ENCODE measurements at regions not wholly inside any gene's neighbourhood (a gene's known extent, or its start where the extent isn't known, plus 50 kb on each side); places are given as distances from the start of the nearest gene placed in this dataset.

GRCh38 chr17:22695228-22695619, 1002.9 kb downstream of the KCNJ18 start (continued):
- no peak for TF ChIP-seq PATZ1 (tag by site-specific recombination; IDR thresholded peaks at IDR 0.05)
- TF ChIP-seq MZF1 (tag by site-specific recombination; IDR thresholded peaks at IDR 0.05; ENCODE audit: borderline replicate concordance), result no peak
- no peak for TF ChIP-seq ZNF133 (tag by site-specific recombination; IDR thresholded peaks at IDR 0.05)
- TF ChIP-seq ZBTB6 (tag by site-specific recombination; IDR thresholded peaks at IDR 0.05), result no peak
- TF ChIP-seq ZNF677 (tag by site-specific recombination; IDR thresholded peaks at IDR 0.05), result no peak

GRCh38 chr17:22703204-22703603, 1010.9 kb downstream of the KCNJ18 start:
- Histone ChIP-seq H3K4me3 (ENCODE audit: low read depth, low read length) (no peak overlapping the region), H3K27ac (ENCODE audit: extremely low read depth, low read depth, low read length) (no peak overlapping the region), H3K9me3 (ENCODE audit: control insufficient read depth, insufficient read depth, low read depth, low read length) (no peaks in the 10 kb centered on the region), H3K4me1 (ENCODE audit: control insufficient read depth, insufficient read depth, low read length) (no peaks in the 10 kb centered on the region), H3K36me3 (ENCODE audit: control insufficient read depth in 2 of 2, insufficient read depth in 1 of 2, low read length in 2 of 2) (no peaks in the 10 kb centered on the region)
- ChIA-PET POLR2A (no interaction called here), CTCF (interaction anchor here (1.1 kb wide), 1 partner anchor 16 kb away, joined by 3 read pairs; no protein-coding TSS in a partner anchor)
- TF ChIP-seq SP3 (tag by site-specific recombination; IDR thresholded peaks at IDR 0.05), result no peak
- no peak for TF ChIP-seq REPIN1 (tag by site-specific recombination; IDR thresholded peaks at IDR 0.05; ENCODE audit: low read depth)
- no peak for TF ChIP-seq ZNF16 (tag by site-specific recombination; IDR thresholded peaks at IDR 0.05; ENCODE audit: low read depth)

GRCh38 chr17:22703786-22704441, 1011.6 kb downstream of the KCNJ18 start:
- no peak overlapping the region for H3K4me3 ChIP-seq (ENCODE audit: low read depth, low read length)
- CTCF ChIA-PET, result interaction anchor here (0.5 to 2.1 kb wide), 10 partner anchors 10 to 217 kb away, joined by 3 to 9 read pairs (median 3); no protein-coding TSS in a partner anchor
- no peaks in the 10 kb centered on the region for H3K9me3 ChIP-seq (ENCODE audit: control insufficient read depth, insufficient read depth, low read depth, low read length)
- POLR2A ChIA-PET, result no interaction called here
- TF ChIP-seq ZNF654 (tag by site-specific recombination; IDR thresholded peaks at IDR 0.05; ENCODE audit: low read depth) (peak; percentile 22; the same call in 1 of the 2 replicates), ZBTB6 (tag by site-specific recombination; IDR thresholded peaks at IDR 0.05) (0 out of 2 replicates have a peak, but pooled peaks have one; percentile 16), ZNF132 (tag by site-specific recombination; IDR thresholded peaks at IDR 0.05; ENCODE audit: borderline replicate concordance) (no peak)
- no peaks in the 10 kb centered on the region for H3K4me1 ChIP-seq (ENCODE audit: control insufficient read depth, insufficient read depth, low read length)
- H3K36me3 ChIP-seq (ENCODE audit: control insufficient read depth in 2 of 2, insufficient read depth in 1 of 2, low read length in 2 of 2), result no peaks in the 10 kb centered on the region
- H3K27ac ChIP-seq (ENCODE audit: extremely low read depth, low read depth, low read length), result no peak overlapping the region

- H3K4me1 ChIP-seq (ENCODE audit: control insufficient read depth, insufficient read depth, low read length), result no peaks in the 10 kb centered on the region
- H3K4me3 ChIP-seq (ENCODE audit: low read depth, low read length), result no peak overlapping the region
- peak; percentile 18 for TF ChIP-seq ZNF654 (tag by site-specific recombination; IDR thresholded peaks at IDR 0.05; ENCODE audit: low read depth)
- no peak for TF ChIP-seq ZNF16 (tag by site-specific recombination; IDR thresholded peaks at IDR 0.05; ENCODE audit: low read depth)
- POLR2A ChIA-PET, result no interaction called here
- H3K36me3 ChIP-seq (ENCODE audit: control insufficient read depth in 2 of 2, insufficient read depth in 1 of 2, low read length in 2 of 2), result no peaks in the 10 kb centered on the region
- H3K27ac ChIP-seq (ENCODE audit: extremely low read depth, low read depth, low read length), result no peak overlapping the region
- CTCF ChIA-PET, result interaction anchor here (0.7 to 2.1 kb wide), 5 partner anchors 11 to 218 kb away, joined by 3 to 10 read pairs (median 3); no protein-coding TSS in a partner anchor
- H3K9me3 ChIP-seq (ENCODE audit: control insufficient read depth, insufficient read depth, low read depth, low read length), result no peaks in the 10 kb centered on the region
Measured at GRCh38 chr17:22704674-22705073, 1012.4 kb downstream of the KCNJ18 start.
